Right renal pelvis (tissue), 4 donors: ENCODE measurements at regions not wholly inside any gene's neighbourhood (a gene's known extent, or its start where the extent isn't known, plus 50 kb on each side); places are given as distances from the start of the nearest gene placed in this dataset.
"Not testable (repeated sequence)": the region's sequence is repeated elsewhere in the genome, so short reads cannot be mapped to it uniquely, and the experiment has no call there.

Experiments
- DNase-seq, 4 donors: peaks; one replicate each; pipeline ENCODE4 v3.0.0-alpha.2; 2013; ENCODE audit warnings: low read depth in 4 of 4, low spot score in 3 of 4, missing footprints in 1 of 4

- DNase-seq: no peak
Measured at GRCh38 chr16:46519063-46519462, 102.1 kb downstream of the SHCBP1 start.

- no peak for DNase-seq
Measured at GRCh38 chr16:46496701-46497100, 124.5 kb downstream of the SHCBP1 start.

GRCh38 chr16:46482895-46483294 is 138.3 kb downstream of the SHCBP1 start:
- no peak for DNase-seq

GRCh38 chr16:46466239-46466638 is 154.9 kb downstream of the SHCBP1 start:
- DNase-seq: no peak

GRCh38 chr16:46454801-46455200 is 166.4 kb downstream of the SHCBP1 start:
- DNase-seq: not testable (repeated sequence)

GRCh38 chr16:46428108-46429061 is 192.8 kb downstream of the SHCBP1 start:
- DNase-seq: no peak

GRCh38 chr16:46427340-46428107 is 193.7 kb downstream of the SHCBP1 start:
- no peak for DNase-seq

- DNase-seq: no peak
Measured at GRCh38 chr16:46426336-46426735, 194.8 kb downstream of the SHCBP1 start.

- DNase-seq: no peak
Measured at GRCh38 chr16:46404028-46404427, 217.2 kb downstream of the SHCBP1 start.

GRCh38 chr16:46398559-46398958 is 222.6 kb downstream of the SHCBP1 start:
- DNase-seq: not testable (repeated sequence)

GRCh38 chr16:46396883-46397270 is 224.3 kb downstream of the SHCBP1 start:
- DNase-seq: not testable (repeated sequence)

GRCh38 chr16:46396131-46396882 is 224.9 kb downstream of the SHCBP1 start:
- DNase-seq: not testable (repeated sequence)

GRCh38 chr16:46395391-46395921 is 225.7 kb downstream of the SHCBP1 start:
- peak in 1 of 4 donors; percentile 26 for DNase-seq

- DNase-seq: not testable (repeated sequence)
Measured at GRCh38 chr16:46394963-46395362, 226.2 kb downstream of the SHCBP1 start.

GRCh38 chr16:46394149-46394548 is 227.0 kb downstream of the SHCBP1 start:
- not testable (repeated sequence) for DNase-seq

GRCh38 chr16:46392930-46393722 is 228.1 kb downstream of the SHCBP1 start:
- peak in 1 of 4 donors; percentile 59 for DNase-seq

- DNase-seq: not testable (repeated sequence)
Measured at GRCh38 chr16:46390660-46391462, 230.3 kb downstream of the SHCBP1 start.

GRCh38 chr16:46389561-46390041 is 231.6 kb downstream of the SHCBP1 start:
- peak; percentile 72 to 100 (median 84) for DNase-seq
